KG1 (cell line): ENCODE measurements at regions not wholly inside any gene's neighbourhood (a gene's known extent, or its start where the extent isn't known, plus 50 kb on each side); places are given as distances from the start of the nearest gene placed in this dataset.
"Not testable (repeated sequence)": the region's sequence is repeated elsewhere in the genome, so short reads cannot be mapped to it uniquely, and the experiment has no call there.

ENCODE experiments used
- DNase-seq: peaks from one replicate; lab custom pipeline; 2025; lab: John Stamatoyannopoulos, UW

DNA sequence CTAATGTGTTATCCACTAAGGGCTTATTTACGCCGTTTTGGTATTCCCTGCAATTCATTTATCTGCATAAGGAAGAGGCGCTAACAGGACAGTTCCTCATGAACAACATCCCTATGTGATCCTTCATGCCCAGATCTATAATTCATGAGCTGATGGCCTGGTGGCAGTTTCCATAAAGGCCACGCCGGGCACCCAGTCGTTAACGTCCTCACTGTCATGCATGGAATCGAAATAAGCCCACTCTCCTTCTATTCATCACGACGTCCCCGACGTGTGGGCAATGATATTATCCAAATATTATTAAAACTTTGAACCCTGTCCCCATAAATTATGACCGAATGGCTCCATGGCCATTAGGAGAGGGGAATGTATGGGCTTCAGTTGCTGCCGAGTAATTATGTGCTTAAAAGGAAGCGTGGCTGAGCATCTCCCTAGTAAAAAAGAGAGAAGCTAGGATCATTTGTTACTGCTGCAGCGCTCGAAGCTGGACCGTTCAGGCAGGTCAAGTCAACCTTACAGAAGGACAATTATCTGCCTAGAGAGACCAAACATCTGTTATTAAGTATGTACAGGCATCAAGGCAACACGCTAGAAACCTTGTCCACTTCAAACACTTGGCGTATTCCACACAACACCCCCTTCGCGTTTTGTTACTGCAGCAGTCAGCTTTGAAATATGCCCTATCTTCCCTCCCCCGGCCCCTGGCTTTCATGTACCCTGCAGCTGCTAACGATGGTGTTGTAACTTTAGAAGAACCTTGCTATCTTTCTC, 94.0 kb upstream of the SALL1 start:
- DNase-seq: no peak

GRCh38 chr16:51243936-51244436, 92.9 kb upstream of the SALL1 start:
- no peak for DNase-seq

- no peak for DNase-seq
These were observed 91.4 kb upstream of the SALL1 start for GRCh38 chr16:51242296-51242994.

- DNase-seq: no peak
These were observed 88.1 kb upstream of the SALL1 start for GRCh38 chr16:51239196-51239595.

- no peak for DNase-seq
These were observed 86.8 kb upstream of the SALL1 start for GRCh38 chr16:51237861-51238378.

DNA sequence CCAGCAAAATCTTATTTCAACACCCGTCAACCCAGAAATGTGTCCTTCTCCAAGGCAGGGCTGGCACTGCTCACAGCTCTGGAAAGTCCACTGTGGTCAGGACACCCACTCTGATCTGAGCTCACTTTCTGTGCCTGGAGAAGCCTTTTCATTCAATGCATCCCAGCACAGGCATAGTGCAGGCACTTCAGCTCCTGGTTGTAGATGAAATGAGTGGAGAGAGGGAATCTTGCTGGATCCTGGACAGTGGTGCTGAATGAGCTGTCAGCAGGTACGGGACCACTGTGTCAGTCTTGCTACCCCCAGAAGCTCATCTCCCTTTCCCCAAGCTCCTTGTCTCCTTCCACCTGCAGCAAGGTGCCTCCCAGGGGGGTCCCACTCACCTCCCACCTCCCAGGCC, 86.1 kb upstream of the SALL1 start:
- DNase-seq: no peak

DNA sequence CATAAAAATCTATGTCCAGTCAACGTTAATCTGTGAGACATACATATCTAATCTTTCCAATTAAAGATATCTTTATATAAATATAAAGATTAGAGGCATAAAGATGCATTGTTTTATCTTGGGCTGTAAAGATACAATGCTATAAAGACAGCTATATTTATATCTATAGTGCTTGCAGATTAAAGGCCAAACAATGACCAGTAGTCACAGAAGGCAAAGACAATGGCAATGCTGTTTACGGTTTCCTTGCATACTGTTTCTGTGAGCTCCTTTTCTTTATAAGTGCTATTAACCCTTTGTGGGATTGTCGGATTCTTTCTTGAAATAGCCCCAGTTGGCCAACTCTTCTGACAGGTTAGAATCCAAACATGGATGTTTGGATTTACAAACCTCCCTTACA, 85.5 kb upstream of the SALL1 start:
- no peak for DNase-seq

- DNase-seq: no peak
These were observed 80.6 kb upstream of the SALL1 start for GRCh38 chr16:51231702-51232101.

- not testable (repeated sequence) for DNase-seq
These were observed 79.0 kb upstream of the SALL1 start for GRCh38 chr16:51230035-51230434.

DNA sequence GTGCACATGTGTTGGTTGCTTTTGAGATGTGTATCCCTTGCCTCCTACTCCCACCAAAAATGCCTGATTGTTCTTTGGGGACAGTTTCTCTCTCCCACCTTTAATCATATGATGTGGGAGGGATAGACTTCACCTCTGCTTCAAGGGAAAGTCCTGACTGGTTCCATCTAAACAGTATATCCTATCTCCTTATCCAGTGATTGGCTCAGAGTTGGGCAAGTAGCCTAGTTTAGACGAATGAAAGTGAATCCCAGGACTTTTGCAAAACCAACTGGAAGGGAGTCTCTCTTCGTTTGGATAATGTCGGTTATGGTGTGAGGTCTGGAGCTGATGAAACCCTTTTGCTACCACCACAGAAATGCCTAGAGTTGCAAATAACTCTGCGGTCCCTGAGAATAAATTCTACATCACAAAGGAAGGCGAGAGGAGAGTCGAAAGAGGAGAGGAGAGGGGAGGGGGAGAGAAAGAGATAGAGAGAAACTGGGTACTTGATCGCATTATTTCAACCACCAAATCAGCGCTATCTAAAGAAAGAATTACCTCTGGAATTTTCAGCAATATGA, 77.1 kb upstream of the SALL1 start:
- DNase-seq: no peak

GRCh38 chr16:51225878-51226277, 74.8 kb upstream of the SALL1 start:
- no peak for DNase-seq

DNA sequence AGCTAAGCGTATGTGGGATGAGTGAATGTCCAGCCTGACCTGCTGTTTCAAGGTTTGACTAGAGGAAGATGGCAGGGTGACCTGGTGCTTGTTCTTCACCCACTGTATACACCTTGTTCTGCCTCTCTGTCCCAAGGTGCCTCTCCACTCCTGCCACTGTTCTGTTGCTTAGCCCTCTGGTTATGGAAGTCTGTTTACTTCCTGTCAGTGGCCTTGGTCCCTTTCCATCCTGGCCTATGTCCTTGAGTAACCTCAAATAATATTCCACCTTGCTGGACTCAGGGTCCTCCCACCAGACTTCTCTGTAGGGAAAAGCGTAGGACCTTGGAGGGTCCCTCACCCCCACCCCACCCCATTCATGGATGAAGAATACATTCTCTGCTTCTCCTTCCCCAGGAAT, 73.2 kb upstream of the SALL1 start:
- no peak for DNase-seq

DNA sequence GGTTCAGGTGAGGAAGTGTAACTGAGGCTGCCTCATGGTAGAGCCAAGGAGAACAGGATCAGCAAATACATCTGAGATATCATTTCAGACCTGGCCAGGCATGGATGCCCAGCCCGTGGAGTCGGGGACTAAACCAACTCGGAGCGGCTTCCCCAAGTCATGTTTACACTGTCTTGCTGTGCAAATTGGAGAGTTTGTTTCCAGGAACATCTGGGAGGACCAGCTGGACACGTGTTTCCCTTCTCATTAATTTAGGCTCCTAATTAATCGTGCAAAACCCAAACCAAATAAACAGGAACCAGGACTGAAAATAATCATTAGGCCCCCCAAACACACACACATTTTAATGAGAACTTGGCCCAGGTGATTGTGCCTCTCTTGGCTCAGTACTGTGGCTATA, 70.9 kb upstream of the SALL1 start:
- DNase-seq: no peak

- no peak for DNase-seq
These were observed 60.1 kb upstream of the SALL1 start for GRCh38 chr16:51211148-51211547.

DNA sequence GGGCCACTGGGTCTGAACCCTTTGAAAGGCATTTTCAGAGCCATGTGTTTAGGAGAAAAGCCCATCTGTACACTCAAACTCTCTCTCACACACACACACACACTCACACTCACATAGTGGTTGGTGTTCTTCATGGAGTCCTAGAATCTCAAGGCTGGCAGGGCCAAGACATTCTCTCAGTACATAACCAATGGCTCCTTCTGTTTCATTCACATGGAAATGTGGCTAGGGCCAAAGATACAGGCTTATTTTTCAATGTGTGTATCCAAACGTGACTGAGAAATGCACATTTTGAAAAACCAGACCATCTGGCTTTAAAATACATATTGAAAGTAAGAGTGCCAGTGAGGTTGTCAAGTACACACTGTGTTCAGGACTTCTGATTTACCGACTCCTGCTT, 59.0 kb upstream of the SALL1 start:
- no peak for DNase-seq

DNA sequence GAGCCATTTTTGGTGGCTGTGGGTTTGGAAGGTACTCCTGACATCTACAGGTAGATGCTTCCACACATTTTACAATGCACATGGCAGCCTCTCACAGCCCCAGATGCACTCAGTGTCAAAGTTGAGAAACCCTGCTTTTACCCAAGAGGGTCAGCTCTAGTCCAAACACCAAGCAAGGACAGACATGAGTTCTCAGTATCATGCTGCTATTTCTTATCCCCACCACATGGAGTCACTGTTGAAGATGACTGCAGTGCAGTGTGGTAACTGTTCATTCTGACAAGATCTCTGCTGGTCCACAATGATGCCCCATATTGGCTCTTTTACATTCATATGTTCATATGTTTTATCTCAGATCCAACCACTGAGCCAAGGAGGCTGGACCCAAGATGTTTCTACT, 50.5 kb upstream of the SALL1 start:
- no peak for DNase-seq
